Naive B cell (primary cell): ENCODE measurements at regions not wholly inside any gene's neighbourhood (a gene's known extent, or its start where the extent isn't known, plus 50 kb on each side); places are given as distances from the start of the nearest gene placed in this dataset.

Source experiments
- ATAC-seq, 2 donors: fragments of 150-1000 bp; cut with Tn5 transposase; 2 replicates each; pipeline ENCODE4 v1.10.0; 2021; ENCODE audit warnings: low read depth in 2 of 2, mild to moderate bottlenecking in 2 of 2, moderate library complexity in 2 of 2
- DNase-seq: peaks from one replicate; pipeline ENCODE4 v3.0.0; 2022
- H3K27ac Mint-ChIP-seq, 6 donors: one replicate each; pipeline ENCODE4 v1.8.0; 2020 to 2022; ENCODE audit warnings: mild to moderate bottlenecking in 6 of 6, mixed read lengths in 6 of 6, moderate library complexity in 5 of 6, inconsistent platforms in 2 of 6
- H3K27me3 Mint-ChIP-seq, 3 donors: one replicate each; pipeline ENCODE4 v1.8.0; 2021 to 2022; ENCODE audit warnings: mixed read lengths in 3 of 3, mild to moderate bottlenecking in 1 of 3
- H3K36me3 Mint-ChIP-seq, 2 donors: one replicate each; pipeline ENCODE4 v1.8.0; 2020 to 2022; ENCODE audit warnings: mixed read lengths in 2 of 2, inconsistent platforms in 1 of 2, mild to moderate bottlenecking in 1 of 2
- H3K4me1 Mint-ChIP-seq, 3 donors: one replicate each; pipeline ENCODE4 v1.8.0; 2020 to 2022; ENCODE audit warnings: mixed read lengths in 3 of 3, inconsistent platforms in 1 of 3, mild to moderate bottlenecking in 1 of 3, moderate library complexity in 1 of 3
- H3K4me3 Mint-ChIP-seq, 8 donors: one replicate each; pipeline ENCODE4 v1.8.0; 2020 to 2022; ENCODE audit warnings: mild to moderate bottlenecking in 8 of 8, mixed read lengths in 8 of 8, moderate library complexity in 8 of 8, inconsistent platforms in 2 of 8
- H3K9me3 Mint-ChIP-seq, 7 donors: one replicate each; pipeline ENCODE4 v1.8.0; 2020 to 2022; ENCODE audit warnings: mixed read lengths in 7 of 7, mild to moderate bottlenecking in 5 of 7, inconsistent platforms in 2 of 7, moderate library complexity in 1 of 7

DNA sequence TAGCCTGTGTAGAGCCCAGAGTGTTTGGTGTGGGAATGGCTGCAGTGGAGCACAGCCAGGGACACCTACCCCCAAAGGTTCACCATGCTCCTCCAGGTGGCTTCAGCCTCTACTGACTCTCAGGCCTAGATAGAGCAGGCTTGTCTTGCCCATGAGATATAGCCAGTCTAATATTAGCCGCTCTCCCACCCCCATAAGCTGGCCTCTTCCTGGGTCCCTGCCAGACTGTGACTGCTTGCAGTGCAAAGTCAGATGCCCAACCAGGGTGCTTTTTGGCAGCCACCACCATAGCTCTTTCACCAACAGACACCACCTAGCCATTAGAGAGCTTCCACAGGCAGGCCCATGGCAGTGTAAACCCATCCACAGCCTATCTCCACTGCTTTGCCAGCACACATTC is 405.3 kb downstream of the MBD2 start:
- peaks cover 5 to 12% (median 7%) of the 10 kb centered on the region in 7 donors for H3K9me3 Mint-ChIP-seq
- no peaks in the 10 kb centered on the region for H3K36me3 Mint-ChIP-seq
- no peak overlapping the region for H3K4me3 Mint-ChIP-seq
- no peaks in the 10 kb centered on the region for H3K4me1 Mint-ChIP-seq
- peaks cover 0 to 6% (median 4%) of the 10 kb centered on the region in 3 donors for H3K27me3 Mint-ChIP-seq
- ATAC-seq (no peak), DNase-seq (no peak)
- no peak overlapping the region for H3K27ac Mint-ChIP-seq

DNA sequence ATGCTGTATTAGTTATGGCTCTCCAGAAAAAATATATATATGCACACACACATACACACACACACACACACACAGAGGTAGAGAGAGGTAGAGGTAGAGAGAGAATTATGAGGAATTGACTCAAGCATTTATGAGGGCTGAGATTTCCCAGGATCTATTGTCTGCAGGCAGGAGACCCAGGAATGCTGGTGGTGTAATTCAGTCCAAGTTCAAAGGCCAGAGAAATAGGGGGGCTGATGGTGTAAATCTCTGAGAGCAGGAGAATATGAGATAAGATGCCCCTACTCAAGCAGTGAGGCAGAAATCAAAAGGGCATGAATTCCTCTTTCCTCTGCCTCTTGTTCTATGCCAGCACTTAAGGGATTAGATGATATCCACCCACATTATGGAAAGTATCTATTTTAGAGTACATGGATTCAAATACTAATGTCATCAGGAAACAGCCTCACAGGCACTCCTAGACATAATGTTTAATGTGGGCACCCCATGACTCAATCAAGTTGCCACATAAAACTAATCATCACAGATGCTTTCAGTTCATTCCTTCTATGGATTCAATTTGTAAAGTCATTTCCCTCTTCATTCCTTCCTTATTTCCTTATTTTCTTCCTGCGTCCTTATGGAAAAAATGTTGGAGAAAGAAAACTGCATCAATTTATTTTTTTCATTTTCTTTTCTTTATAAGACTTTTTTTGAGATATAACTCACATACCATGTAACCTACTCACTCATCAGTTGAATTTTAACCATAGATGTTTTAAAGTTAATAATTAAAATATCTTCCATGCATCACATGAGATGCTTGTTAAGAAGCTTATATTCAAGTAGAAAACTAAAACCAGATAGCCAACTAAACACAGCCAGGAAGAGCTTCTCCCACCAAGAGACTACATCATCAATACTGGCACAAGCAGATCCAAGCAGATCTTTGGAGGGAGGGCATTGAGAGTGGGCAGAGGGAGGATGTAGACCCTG is 406.2 kb downstream of the MBD2 start:
- ATAC-seq, result no peak
- Mint-ChIP-seq H3K4me1 (no peaks in the 10 kb centered on the region), H3K9me3 (peaks cover 4 to 7% (median 6%) of the 10 kb centered on the region in 7 donors), H3K27me3 (peaks cover 0 to 6% (median 4%) of the 10 kb centered on the region in 3 donors), H3K4me3 (no peak overlapping the region), H3K27ac (no peak overlapping the region), H3K36me3 (no peaks in the 10 kb centered on the region)
- no peak for DNase-seq

DNA sequence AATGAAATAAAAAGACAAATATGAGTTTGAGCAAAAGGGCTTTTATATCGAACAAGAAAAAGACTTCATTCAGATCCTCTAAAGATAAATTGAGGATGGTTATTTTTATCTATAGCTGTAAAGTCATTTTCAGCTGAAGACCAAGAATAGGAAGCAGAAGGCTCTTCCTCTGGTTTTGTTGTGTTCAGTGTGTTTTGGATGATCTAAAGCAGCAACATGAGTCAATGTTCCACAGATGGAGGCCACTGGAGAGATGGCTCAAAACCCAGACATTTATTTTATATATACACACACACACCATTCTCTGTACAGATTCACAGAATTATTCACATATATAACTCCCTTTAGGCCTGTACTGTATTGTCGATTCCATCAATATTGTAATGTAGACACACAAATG is 424.3 kb downstream of the MBD2 start:
- Mint-ChIP-seq H3K36me3 (no peaks in the 10 kb centered on the region), H3K4me3 (no peak overlapping the region), H3K9me3 (peaks cover 0 to 13% (median 6%) of the 10 kb centered on the region in 7 donors), H3K27me3 (no peaks in the 10 kb centered on the region), H3K4me1 (no peaks in the 10 kb centered on the region), H3K27ac (no peak overlapping the region)
- ATAC-seq, result no peak
- no peak for DNase-seq

DNA sequence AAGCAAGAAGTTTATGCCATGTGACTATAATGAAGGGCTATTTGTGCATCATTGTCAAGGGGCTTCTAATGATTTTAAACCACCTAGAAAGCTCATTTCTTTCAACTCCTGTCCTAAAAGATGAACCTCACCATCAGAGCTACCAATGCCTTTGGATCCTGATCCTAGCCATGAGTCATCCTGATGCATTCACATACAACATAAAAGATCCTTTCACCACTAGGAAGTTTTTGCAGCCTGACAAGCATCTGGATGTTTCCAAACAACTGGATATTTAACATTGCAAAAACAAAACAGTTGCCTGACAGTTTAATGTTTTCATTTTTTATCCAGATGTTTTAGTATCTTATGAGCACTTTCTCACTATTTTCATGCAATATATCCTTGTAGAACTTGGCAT is 425.3 kb downstream of the MBD2 start:
- H3K4me1 Mint-ChIP-seq, result no peaks in the 10 kb centered on the region
- peaks cover 0 to 12% (median 6%) of the 10 kb centered on the region in 7 donors for H3K9me3 Mint-ChIP-seq
- no peak overlapping the region for H3K27ac Mint-ChIP-seq
- no peaks in the 10 kb centered on the region for H3K36me3 Mint-ChIP-seq
- ATAC-seq (no peak), DNase-seq (no peak)
- H3K27me3 Mint-ChIP-seq, result no peaks in the 10 kb centered on the region
- H3K4me3 Mint-ChIP-seq, result no peak overlapping the region

DNA sequence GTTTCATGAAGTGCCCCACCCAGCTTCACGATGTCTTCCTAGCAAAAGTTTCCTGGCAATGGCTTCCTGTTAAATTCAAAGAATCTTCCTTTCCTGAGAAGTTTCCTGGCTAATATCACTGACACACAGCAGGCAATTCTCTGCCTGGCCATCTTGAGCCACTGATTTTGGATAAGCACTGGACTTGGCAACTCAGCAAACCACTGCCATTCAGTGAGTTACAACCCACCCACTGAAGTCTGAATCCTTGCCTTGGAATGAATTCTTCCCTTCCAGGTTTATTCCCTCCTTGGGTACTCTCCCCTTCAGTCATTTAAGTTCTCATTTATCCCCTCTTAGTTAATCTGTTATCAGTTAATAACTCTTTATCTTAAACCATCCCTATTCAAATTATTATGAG is 426.0 kb downstream of the MBD2 start:
- Mint-ChIP-seq H3K9me3 (peaks cover 0 to 11% (median 5%) of the 10 kb centered on the region in 7 donors), H3K4me3 (no peak overlapping the region), H3K36me3 (no peaks in the 10 kb centered on the region), H3K4me1 (no peaks in the 10 kb centered on the region), H3K27ac (no peak overlapping the region), H3K27me3 (no peaks in the 10 kb centered on the region)
- ATAC-seq, result no peak
- DNase-seq, result no peak

DNA sequence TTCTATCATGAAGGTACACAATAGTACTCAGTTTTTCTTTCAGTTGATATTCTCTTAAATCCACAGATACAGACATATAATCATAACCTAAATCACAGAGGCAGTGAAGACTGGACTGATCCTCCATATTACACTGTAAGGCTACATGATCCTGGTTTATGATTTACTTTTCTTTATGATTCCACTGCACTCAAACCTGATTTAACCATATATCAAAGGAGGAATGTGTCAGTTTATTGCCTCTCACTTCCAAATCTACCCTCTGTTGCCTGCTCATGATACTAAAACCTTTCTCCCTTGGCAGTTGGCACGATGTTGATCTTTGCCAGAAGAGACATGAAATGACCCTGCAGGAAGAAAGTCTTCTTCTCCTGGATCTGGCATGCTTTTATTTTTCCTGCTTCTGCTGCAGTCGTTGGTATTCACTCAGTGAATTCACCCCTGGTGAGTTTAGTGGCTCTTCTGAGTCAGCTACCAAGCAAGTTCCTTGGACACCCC is 426.4 kb downstream of the MBD2 start:
- Mint-ChIP-seq H3K27me3 (no peaks in the 10 kb centered on the region), H3K4me3 (no peak overlapping the region), H3K4me1 (no peaks in the 10 kb centered on the region), H3K36me3 (no peaks in the 10 kb centered on the region), H3K9me3 (peaks cover 0 to 7% (median 5%) of the 10 kb centered on the region in 7 donors), H3K27ac (no peak overlapping the region)
- ATAC-seq (no peak), DNase-seq (no peak)

DNA sequence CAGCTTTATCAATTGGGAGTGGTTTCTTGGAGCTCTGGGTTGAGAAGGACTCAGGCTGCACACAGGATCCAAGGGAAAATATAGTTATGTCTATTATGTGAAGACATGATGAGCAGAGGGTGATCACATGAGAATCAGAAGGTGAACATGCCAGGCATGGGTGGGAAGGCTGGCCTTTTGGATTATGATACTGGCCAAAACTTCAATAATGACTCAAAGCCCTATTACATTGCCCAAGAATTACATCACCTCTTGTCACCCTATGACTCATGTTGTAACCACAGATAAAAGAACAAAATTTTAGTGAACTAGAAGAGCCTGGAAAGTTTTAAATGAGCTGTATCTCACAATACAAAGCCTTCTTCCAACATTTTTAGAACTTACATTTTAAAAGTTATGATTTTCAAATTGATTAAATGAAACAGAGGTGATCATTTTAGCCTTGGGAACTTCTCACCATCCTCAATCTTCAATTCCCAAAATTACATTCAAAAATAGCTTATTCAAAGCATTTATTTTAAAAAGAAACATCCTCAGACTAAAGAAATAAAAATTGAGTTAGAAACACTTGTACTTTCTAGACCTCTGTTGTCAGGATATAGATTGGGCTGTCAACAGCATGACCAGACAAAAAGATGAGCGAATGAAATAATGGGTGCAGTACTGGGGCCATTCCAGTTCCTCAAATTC is 428.3 kb downstream of the MBD2 start:
- no peaks in the 10 kb centered on the region for H3K36me3 Mint-ChIP-seq
- no peaks in the 10 kb centered on the region for H3K4me1 Mint-ChIP-seq
- no peaks in the 10 kb centered on the region for H3K27me3 Mint-ChIP-seq
- H3K4me3 Mint-ChIP-seq, result no peak overlapping the region
- DNase-seq, result no peak
- H3K9me3 Mint-ChIP-seq, result peaks cover 0 to 5% (median 3%) of the 10 kb centered on the region in 7 donors
- ATAC-seq, result no peak
- H3K27ac Mint-ChIP-seq, result no peak overlapping the region

DNA sequence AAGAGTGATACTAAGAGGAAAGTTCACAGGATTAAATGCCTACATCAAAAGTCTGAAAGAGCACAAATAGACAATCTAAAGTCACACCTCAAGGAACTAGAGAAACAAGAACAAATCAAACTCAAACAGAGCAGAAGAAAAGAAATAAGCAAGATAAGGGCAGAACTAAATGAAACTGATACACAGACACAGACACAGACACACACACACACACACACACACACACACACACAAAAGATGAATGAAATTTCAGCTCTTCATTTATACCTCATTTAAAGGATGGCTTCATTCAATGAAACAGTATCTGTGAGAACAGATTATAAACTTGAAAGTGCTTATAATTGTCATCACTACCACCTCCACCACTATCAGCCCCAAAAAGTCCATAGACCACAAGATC is 428.9 kb downstream of the MBD2 start:
- no peak overlapping the region for H3K27ac Mint-ChIP-seq
- no peaks in the 10 kb centered on the region for H3K36me3 Mint-ChIP-seq
- no peaks in the 10 kb centered on the region for H3K27me3 Mint-ChIP-seq
- no peak for ATAC-seq
- no peaks in the 10 kb centered on the region for H3K4me1 Mint-ChIP-seq
- DNase-seq, result no peak
- peaks cover 0 to 5% (median 0%) of the 10 kb centered on the region in 7 donors for H3K9me3 Mint-ChIP-seq
- no peak overlapping the region for H3K4me3 Mint-ChIP-seq

DNA sequence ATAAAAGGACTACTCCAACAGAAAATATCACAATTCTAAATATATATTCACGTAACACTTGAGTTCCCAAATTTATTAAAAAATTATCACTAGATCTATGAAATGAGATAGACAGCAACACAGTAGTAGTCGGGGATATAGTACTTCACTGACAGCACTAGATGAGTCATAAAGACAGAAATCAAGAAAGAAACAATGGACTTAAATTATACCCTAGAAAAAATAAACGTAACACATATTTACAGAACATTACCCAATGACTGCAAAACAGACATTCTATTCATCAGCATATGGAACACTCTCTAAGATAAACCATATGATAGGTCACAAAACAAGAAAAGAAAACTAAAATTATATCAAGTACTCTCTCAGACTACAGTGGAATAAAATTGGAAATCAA is 429.4 kb downstream of the MBD2 start:
- Mint-ChIP-seq H3K9me3 (peaks cover 0 to 5% (median 0%) of the 10 kb centered on the region in 7 donors), H3K36me3 (no peaks in the 10 kb centered on the region), H3K27me3 (no peaks in the 10 kb centered on the region), H3K4me1 (no peaks in the 10 kb centered on the region), H3K4me3 (no peak overlapping the region), H3K27ac (no peak overlapping the region)
- no peak for ATAC-seq
- DNase-seq, result no peak

DNA sequence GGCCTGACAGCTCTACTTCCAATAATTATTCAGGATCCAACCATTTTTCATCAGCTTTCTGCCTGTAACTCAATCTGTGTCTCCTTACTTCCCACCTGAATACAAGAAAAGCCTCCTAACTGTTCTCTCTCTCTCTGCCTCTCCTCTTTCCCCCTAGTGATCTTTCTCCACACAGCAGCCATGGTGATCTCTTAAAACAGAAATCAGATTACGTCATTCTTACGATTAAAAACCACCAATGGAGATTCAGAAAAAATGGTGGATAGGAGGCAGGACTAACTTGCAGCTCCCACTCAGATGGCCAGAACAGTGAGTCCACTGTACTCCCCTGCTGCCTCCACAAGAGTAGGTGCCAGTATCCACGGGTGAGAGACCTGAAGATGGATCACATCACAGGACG is 431.7 kb downstream of the MBD2 start:
- H3K9me3 Mint-ChIP-seq, result peaks cover 0 to 5% (median 0%) of the 10 kb centered on the region in 7 donors
- H3K27ac Mint-ChIP-seq, result no peak overlapping the region
- no peaks in the 10 kb centered on the region for H3K27me3 Mint-ChIP-seq
- H3K36me3 Mint-ChIP-seq, result no peaks in the 10 kb centered on the region
- ATAC-seq (no peak), DNase-seq (no peak)
- H3K4me1 Mint-ChIP-seq, result no peaks in the 10 kb centered on the region
- H3K4me3 Mint-ChIP-seq, result no peak overlapping the region

DNA sequence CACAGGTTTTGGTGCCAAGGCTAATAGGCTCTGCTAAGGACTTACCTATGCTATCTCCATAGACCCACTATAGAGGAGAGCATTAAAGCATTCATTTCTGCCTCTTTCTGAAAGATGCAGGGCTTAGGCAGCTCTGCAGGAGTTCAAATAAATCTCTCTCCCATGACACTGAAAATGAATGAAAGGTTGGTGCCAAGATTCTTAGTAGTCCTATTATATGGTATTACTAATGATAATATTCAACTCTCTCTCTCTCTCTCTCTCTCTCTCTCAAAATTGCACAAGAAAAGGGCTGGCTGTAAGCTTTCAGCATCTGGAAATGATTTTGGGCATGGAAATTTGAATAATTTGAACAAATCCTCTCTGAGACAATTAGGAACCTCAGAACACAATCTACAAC is 433.7 kb downstream of the MBD2 start:
- Mint-ChIP-seq H3K4me1 (no peaks in the 10 kb centered on the region), H3K27me3 (no peaks in the 10 kb centered on the region), H3K36me3 (no peaks in the 10 kb centered on the region), H3K4me3 (no peak overlapping the region), H3K27ac (no peak overlapping the region), H3K9me3 (peaks cover 0 to 5% (median 0%) of the 10 kb centered on the region in 7 donors)
- no peak for ATAC-seq
- no peak for DNase-seq

DNA sequence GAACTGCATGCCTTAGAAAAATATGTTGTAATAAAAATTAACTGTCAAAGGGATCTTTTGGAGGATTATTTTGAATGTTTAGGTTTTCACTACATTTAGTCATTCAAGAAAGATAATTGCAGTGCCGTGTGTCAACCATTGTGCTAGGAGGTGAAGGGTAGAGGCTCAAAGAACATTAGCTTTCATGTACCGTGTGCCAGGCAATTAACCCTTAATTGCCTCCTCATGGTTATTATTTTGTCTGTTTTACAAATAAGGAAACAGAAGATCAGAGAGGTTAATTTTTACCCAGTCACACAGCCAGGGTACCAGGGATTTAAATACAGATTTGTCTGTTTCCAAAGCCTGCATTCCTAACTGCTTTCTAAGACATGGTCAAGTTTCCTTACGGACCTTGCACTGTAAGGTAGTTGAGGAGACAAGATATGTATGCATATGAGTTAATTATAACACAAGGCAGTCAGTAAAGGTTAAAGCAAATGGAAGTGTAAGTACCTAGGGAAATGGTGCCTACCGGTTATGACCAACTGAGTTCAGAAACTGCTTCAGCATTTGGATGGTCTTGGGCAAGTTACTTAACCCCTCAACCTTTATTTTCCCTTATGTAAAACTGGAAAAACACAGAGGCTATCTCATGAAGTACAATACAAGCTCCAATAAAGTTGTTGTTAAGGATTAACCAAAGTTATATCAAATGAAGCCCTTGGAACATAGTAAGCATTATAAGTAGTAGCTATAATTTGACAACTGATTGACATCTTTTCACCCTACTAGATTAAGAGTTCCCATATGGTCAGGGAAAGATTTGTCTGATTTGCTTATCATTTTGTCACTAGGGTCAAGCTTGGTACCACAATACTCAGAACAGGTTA is 434.9 kb downstream of the MBD2 start:
- no peak for ATAC-seq
- DNase-seq, result no peak
- H3K4me3 Mint-ChIP-seq, result no peak overlapping the region
- no peak overlapping the region for H3K27ac Mint-ChIP-seq
- H3K27me3 Mint-ChIP-seq, result no peaks in the 10 kb centered on the region
- no peaks in the 10 kb centered on the region for H3K36me3 Mint-ChIP-seq
- H3K9me3 Mint-ChIP-seq, result peaks cover 0 to 2% (median 0%) of the 10 kb centered on the region in 7 donors
- no peaks in the 10 kb centered on the region for H3K4me1 Mint-ChIP-seq

DNA sequence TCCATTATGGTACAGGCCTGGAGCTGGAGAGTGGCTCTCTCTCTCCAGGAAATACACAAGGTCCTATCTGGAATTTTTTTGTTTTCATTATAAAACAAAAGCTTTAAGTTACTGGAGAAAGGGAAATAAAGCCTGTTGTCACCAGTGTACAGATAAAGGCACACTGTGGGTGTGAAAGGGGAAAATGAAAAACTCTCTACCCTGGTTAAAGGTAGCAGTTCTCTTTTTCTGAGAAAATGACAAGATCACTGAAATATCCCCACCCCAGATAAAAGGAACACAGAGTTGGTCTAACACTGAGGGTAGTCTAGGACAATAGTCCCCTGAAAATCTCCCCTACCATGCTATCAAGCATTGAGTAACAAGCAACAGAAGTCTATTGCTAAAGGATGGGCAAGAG is 438.7 kb downstream of the MBD2 start:
- Mint-ChIP-seq H3K36me3 (no peaks in the 10 kb centered on the region), H3K27ac (no peak overlapping the region), H3K4me1 (no peaks in the 10 kb centered on the region), H3K27me3 (peaks cover 0 to 4% (median 0%) of the 10 kb centered on the region in 3 donors), H3K4me3 (no peak overlapping the region), H3K9me3 (peaks cover 0 to 4% (median 0%) of the 10 kb centered on the region in 7 donors)
- no peak for DNase-seq
- ATAC-seq, result no peak
